Transverse colon (tissue), 4 donors: ENCODE measurements at regions not wholly inside any gene's neighbourhood (a gene's known extent, or its start where the extent isn't known, plus 50 kb on each side); places are given as distances from the start of the nearest gene placed in this dataset.

ENCODE experiments used
- DNase-seq: peaks from one replicate; pipeline ENCODE4 v3.0.0-alpha.2; 2019
- H3K27ac ChIP-seq, 4 donors: fragments of 200-600 bp; sonication (generic); 2 replicates each; pipeline ENCODE4 v1.5.1; 2016 to 2018; ENCODE audit warnings: inconsistent platforms in 4 of 4
- H3K27me3 ChIP-seq: fragments of 200-600 bp; sonication (generic); 2 replicates; pipeline ENCODE4 v1.5.1; 2017; ENCODE audit warnings: inconsistent platforms
- H3K36me3 ChIP-seq, 4 donors: fragments of 200-600 bp; sonication (generic); 2 replicates each; pipeline ENCODE4 v1.5.1; 2017 to 2019; ENCODE audit warnings: inconsistent platforms in 4 of 4
- H3K4me1 ChIP-seq, 4 donors: fragments of 200-600 bp; sonication (generic); 2 replicates each; pipeline ENCODE4 v1.5.1; 2017 to 2020; ENCODE audit warnings: inconsistent platforms in 4 of 4
- H3K4me3 ChIP-seq, 4 donors: fragments of 200-600 bp; sonication (generic); 1 replicate in 1 of 4; 2 replicates in 3 of 4; pipeline versions ENCODE4 v1.5.1 to v1.6.1; 2017 to 2019; ENCODE audit warnings: inconsistent platforms in 4 of 4
- H3K9me3 ChIP-seq, 2 donors: fragments of 200-600 bp; sonication (generic); 2 replicates each; pipeline ENCODE4 v1.5.1; 2017 to 2019; ENCODE audit warnings: inconsistent platforms in 2 of 2
- CTCF ChIP-seq, 5 experiments: fragments of 200-600 bp in 3 of 5; fragments of 450-650 bp in 2 of 5; sonication (generic) in 3 of 5; IDR thresholded peaks; 1 replicate in 2 of 5; 2 replicates in 3 of 5; pipeline ENCODE4 v1.5.1; 2016 to 2017; ENCODE audit warnings: antibody characterized with exemption in 5 of 5, inconsistent platforms in 3 of 5, mild to moderate bottlenecking in 2 of 5, moderate library complexity in 1 of 5
- EP300 ChIP-seq: sonication (generic); formaldehyde crosslinking; IDR thresholded peaks from one replicate; pipeline ENCODE4 v1.6.1; 2017; ENCODE audit warnings: antibody characterized with exemption, low read depth
- POLR2A ChIP-seq: fragments of 450-650 bp; IDR thresholded peaks from one replicate; pipeline ENCODE4 v1.6.1; 2016; ENCODE audit warnings: antibody characterized with exemption, mild to moderate bottlenecking, moderate library complexity
- POLR2AphosphoS5 ChIP-seq, 3 donors: sonication (generic); formaldehyde crosslinking; IDR thresholded peaks; one replicate each; pipeline ENCODE4 v1.6.1; 2016; ENCODE audit warnings: antibody characterized with exemption in 3 of 3
- WGBS, 2 donors: methylation state at CpG; one replicate each; pipeline ENCODE4 v1.1.5; 2018; ENCODE audit warnings: low coverage in 1 of 2; 5-methylcytosine and 5-hydroxymethylcytosine counted together
- in situ Hi-C, 4 donors: fragments of 200-750 bp; cut with MboI; loops; one replicate each; pipeline versions ENCODE4 v1.15.0 to v1.15.1; 2017; ENCODE audit warnings: low sequenced_read_pairs in 3 of 4, low pct_ligation_motif_present in 1 of 4, low pct_unique_long_range_greater_than_20kb in 1 of 4
- intact Hi-C: fragments of 100-400 bp; cut with DNase I; formaldehyde crosslinking; loops from one replicate; pipeline ENCODE4 v1.15.1; 2023; ENCODE audit warnings: low total_unique reads

DNA sequence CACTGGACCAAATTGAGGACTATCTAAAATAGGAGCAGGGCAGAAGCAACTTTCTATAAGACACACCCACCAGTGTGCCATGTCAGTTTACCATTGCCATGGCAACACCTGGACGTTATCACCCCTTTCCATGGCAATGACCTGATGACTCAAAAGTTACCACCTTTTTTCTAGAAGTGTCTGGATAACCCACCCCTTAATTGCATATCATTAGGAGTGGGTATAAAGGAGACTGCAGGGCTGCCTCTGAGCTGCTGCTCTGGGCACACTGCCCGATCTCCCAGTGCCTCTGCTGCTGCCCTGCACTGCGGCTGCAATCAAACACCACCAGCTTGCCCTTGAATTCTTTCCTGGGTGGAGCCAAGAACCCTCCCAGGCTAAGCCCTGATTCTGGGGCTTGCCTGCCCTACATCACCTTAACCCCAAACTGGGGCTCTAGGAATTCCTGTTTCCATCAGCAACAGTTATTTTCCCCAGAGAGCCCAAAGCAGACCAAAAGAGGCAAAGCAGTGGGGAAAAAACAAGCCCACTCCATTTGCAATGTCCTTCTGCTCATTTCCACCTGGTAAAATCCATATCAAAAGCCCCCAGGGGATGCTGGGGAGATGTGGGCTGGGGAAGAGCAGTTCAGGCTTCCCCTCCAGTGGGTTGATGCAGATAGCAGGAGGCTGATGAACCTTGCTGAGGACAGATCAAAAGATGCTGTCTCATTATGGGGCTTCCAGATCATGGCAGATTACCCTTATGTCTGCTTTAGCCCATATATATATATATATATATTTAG lies 129.5 kb upstream of the NCOR2 start:
- Histone ChIP-seq H3K4me1 (peaks cover 0 to 18% (median 2%) of the 10 kb centered on the region in 4 donors), H3K27ac (no peak overlapping the region), H3K36me3 (no peaks in the 10 kb centered on the region), H3K4me3 (no peak overlapping the region), H3K27me3 (no peaks in the 10 kb centered on the region), H3K9me3 (peaks cover 0 to 3% of the 10 kb centered on the region in 2 donors)
- 57% methylated on average over 3 of the region's 3 CpGs; no CpG with 5 or more reads in 1 of the 2 donors for WGBS, 2 donors
- no peak for DNase-seq
- TF ChIP-seq EP300 (no peak), CTCF (IDR thresholded peaks at IDR 0.05) (no peak)
- intact Hi-C loops (no loop called here), in situ Hi-C loops (no loop called here)

DNA sequence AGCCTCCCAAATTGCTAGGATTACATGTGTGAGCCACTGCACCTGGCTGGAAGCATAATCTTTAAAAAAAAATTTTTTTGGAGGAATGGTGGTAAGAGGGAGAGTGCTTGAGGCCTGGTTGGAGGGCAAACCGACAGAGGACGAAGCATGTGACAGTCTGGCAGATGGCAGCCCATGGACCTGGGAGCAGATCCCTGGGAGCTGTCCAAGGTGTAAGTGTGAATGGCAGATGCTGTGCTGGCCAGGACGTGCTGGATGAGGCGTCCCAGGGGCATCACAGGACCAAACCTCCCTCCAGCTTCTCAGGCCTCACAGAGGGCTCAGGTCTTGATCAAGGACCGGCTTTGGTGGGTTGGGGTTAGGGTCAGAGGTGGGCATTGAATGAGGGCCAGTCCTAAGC lies 128.4 kb upstream of the NCOR2 start:
- peaks cover 0 to 3% of the 10 kb centered on the region in 2 donors for H3K9me3 ChIP-seq
- no peaks in the 10 kb centered on the region for H3K36me3 ChIP-seq
- H3K4me1 ChIP-seq = peaks cover 0 to 13% (median 0%) of the 10 kb centered on the region in 4 donors
- TF ChIP-seq EP300 (no peak), POLR2AphosphoS5 (IDR thresholded peaks at IDR 0.05) (no peak), POLR2A (no peak), CTCF (IDR thresholded peaks at IDR 0.05) (no peak)
- H3K27ac ChIP-seq = no peak overlapping the region
- intact Hi-C loops = no loop called here
- 56 to 60% methylated on average over 2 to 5 of the region's 5 CpGs for WGBS, 2 donors
- H3K27me3 ChIP-seq = no peaks in the 10 kb centered on the region
- DNase-seq = no peak
- no peak overlapping the region for H3K4me3 ChIP-seq
- in situ Hi-C loops = no loop called here

GRCh38 chr12:124694846-124695497 lies 127.6 kb upstream of the NCOR2 start:
- H3K4me1 ChIP-seq = peaks cover 0 to 13% (median 0%) of the 10 kb centered on the region in 4 donors
- TF ChIP-seq POLR2AphosphoS5 (IDR thresholded peaks at IDR 0.05) = no peak
- no peak for TF ChIP-seq EP300
- TF ChIP-seq POLR2A = no peak
- WGBS, 2 donors = 80% methylated on average over 14 of the region's 14 CpGs; no CpG with 5 or more reads in 1 of the 2 donors
- no peak for DNase-seq
- intact Hi-C loops = no loop called here
- no peak overlapping the region for H3K4me3 ChIP-seq
- in situ Hi-C loops = no loop called here
- H3K36me3 ChIP-seq = no peaks in the 10 kb centered on the region
- peaks cover 0 to 3% of the 10 kb centered on the region in 2 donors for H3K9me3 ChIP-seq
- H3K27me3 ChIP-seq = no peaks in the 10 kb centered on the region
- H3K27ac ChIP-seq = no peak overlapping the region

DNA sequence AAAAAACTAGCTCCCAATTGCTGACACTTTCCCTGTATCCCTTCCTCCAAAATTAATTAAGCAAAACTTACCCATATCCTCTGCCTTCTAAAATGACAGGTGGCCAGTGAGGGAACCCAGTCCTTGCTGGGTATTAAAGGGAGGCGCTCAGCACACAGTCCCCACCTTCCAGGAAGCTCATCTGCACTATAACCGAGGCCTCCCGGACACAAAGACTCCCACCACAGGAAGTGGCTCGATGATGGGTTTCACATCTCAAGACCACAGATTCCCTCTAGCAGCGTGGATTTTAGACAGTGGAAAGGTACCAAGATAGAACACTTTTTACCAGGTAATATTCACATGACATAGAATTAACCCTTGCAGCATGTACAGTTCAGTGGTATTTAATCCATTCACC lies 126.8 kb upstream of the NCOR2 start:
- Histone ChIP-seq H3K4me3 (no peak overlapping the region), H3K27ac (no peak overlapping the region), H3K27me3 (no peaks in the 10 kb centered on the region), H3K4me1 (peaks cover 0 to 13% (median 0%) of the 10 kb centered on the region in 4 donors), H3K36me3 (no peaks in the 10 kb centered on the region), H3K9me3 (peaks cover 0 to 3% of the 10 kb centered on the region in 2 donors)
- intact Hi-C loops (no loop called here), in situ Hi-C loops (no loop called here)
- no peak for DNase-seq
- TF ChIP-seq POLR2A (no peak), CTCF (IDR thresholded peaks at IDR 0.05) (no peak), EP300 (no peak), POLR2AphosphoS5 (IDR thresholded peaks at IDR 0.05) (no peak)
- WGBS, 2 donors = 42% methylated on average over 5 of the region's 5 CpGs; no CpG with 5 or more reads in 1 of the 2 donors
